LNCAP (cell line): ENCODE measurements at regions not wholly inside any gene's neighbourhood (a gene's known extent, or its start where the extent isn't known, plus 50 kb on each side); places are given as distances from the start of the nearest gene placed in this dataset.

Source experiments
- TF ChIP-seq, protein P1 (sequence below): fragments of 450-650 bp; IDR thresholded peaks from 2 replicates; pipeline ENCODE4 v1.5.1; 2017; ENCODE audit warnings: mild to moderate bottlenecking

DNA sequence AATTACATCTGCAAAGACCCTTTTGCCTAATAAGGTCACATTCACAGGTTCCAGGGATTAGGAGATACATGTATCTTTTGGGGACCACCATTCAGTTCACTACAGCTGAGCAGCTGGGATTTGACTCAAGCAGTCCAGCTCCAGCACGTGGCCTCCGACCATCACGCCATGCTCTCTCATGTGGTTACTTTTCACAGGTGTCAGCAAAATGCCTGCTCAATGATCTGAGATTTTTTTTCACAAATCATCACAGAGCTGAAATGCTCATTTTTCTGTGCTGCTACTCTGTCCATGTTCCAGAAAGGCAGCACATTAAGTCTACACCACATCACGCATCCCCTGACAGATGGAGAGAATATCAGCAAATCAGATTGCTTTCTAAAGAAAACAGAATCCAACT, 98.5 kb upstream of the RMDN2 start:
- TF ChIP-seq, protein P1, sequence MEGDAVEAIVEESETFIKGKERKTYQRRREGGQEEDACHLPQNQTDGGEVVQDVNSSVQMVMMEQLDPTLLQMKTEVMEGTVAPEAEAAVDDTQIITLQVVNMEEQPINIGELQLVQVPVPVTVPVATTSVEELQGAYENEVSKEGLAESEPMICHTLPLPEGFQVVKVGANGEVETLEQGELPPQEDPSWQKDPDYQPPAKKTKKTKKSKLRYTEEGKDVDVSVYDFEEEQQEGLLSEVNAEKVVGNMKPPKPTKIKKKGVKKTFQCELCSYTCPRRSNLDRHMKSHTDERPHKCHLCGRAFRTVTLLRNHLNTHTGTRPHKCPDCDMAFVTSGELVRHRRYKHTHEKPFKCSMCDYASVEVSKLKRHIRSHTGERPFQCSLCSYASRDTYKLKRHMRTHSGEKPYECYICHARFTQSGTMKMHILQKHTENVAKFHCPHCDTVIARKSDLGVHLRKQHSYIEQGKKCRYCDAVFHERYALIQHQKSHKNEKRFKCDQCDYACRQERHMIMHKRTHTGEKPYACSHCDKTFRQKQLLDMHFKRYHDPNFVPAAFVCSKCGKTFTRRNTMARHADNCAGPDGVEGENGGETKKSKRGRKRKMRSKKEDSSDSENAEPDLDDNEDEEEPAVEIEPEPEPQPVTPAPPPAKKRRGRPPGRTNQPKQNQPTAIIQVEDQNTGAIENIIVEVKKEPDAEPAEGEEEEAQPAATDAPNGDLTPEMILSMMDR: no peak

DNA sequence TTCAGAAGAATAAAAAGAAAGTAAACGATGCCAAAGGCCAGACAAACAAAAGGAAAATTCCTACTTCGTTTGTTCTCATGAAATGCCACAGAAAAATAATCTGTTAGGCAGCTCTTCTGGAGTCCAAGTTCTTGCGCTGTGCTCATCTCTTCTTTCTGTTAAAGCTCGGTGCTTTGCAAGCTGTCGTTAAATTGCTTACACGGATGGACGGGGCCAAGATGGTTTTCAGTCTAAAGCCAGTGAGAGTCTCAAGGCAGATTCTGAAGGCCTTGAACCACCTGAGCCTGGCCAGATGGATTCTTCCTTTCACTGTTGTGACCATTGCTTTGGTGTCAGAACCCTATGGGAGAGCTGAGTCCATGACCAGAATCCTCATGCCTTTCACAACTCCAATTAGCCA, 97.6 kb upstream of the RMDN2 start:
- TF ChIP-seq, protein P1: no peak

GRCh38 chr2:37827911-37828511, 97.1 kb upstream of the RMDN2 start:
- TF ChIP-seq, protein P1: no peak

GRCh38 chr2:37829202-37829601, 95.9 kb upstream of the RMDN2 start:
- TF ChIP-seq, protein P1: no peak

DNA sequence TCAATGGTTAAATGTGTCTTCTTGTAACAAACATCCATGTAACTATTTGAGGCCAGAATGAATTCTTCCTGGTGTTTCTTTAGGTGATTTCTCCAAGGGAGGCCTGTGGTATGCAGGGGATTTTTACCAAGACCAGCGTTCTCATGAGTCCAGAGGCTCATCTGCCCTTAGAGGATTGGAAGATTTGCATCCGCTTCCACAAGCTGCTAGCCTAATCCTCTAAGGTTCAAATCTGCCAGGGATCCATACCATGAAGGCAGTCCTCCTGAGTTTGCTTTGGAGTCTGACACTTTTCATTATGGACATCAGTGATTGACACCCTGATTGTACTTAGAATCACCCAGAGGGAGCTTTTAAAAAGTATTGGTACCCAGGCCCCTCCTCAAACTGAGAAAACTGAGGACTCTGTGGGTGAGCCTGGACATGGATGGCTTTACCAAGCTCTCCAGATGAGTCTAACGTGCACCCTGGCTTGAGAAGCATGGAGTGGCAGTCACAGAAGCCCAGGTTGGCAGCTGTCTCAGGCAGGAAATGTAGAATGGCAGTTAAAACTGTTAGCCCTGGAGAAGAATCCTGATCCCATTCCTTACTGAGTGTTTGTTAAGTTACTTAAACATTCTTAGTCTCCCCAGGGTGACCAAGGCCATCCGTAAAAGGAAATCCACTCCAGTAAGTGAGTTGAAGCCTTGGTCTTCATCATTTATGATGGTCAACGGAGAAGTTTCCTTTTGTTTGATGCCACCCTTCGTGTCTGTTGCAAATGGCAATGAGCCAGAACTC, 95.3 kb upstream of the RMDN2 start:
- TF ChIP-seq, protein P1: no peak

- TF ChIP-seq, protein P1: no peak
These were observed 94.5 kb upstream of the RMDN2 start for GRCh38 chr2:37830636-37831035.

DNA sequence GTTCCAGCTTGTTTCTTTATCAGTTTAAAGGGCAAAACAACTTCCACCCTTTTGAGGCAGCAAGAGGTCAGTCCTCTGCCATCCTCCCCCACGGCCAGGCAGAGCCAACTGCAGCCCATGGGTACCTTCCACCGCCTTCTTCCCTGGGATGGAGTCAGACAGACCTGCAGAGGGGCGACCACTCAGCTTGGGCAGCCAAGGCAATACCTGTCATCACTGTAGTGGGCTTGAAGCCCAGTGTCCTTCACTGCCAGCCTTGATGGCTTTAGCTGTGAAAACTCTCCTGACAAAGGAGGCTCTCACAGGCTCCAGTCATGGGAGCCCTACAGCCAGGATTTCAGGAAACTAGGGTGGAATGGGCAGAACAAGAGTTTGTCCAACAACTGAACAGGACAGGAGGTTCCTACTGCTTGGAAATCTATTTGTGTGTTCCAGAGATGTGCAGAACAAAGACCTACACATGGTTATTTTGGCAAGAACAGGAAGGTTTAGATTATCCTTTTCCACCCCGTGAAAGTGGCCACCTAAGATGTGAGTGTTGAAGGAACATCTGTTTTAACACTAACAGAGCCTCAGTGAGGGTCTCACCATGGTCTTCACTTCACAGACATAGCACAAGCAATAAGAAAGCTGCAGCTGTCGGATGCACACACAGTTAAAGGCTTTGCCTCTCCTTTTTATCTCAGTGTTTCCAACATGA, 93.9 kb upstream of the RMDN2 start:
- TF ChIP-seq, protein P1: no peak
